Hypothalamus (tissue), 51 donors: ENCODE measurements at regions not wholly inside any gene's neighbourhood (a gene's known extent, or its start where the extent isn't known, plus 50 kb on each side); places are given as distances from the start of the nearest gene placed in this dataset.

ENCODE experiments used
- DNase-seq, 51 donors: peaks; one replicate each; lab custom pipeline; 2025; lab: John Stamatoyannopoulos, UW

DNA sequence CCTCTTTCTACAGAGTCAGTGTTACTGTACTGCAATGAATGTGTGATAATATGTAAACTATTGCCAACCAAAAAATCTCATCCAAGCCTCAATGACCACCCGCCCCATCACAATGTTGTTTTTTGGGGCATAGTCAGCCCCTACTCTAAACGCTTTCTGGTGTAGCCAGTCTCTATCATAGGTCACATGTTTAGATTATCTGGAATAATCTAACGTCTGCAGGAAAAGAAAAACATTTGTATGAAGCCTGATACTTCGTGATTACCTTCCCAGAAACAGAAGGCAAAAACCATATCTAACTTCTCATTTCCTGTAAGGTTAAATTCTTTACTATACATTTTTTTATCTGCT lies 1331.8 kb upstream of the GBE1 start:
- DNase-seq, result no peak

DNA sequence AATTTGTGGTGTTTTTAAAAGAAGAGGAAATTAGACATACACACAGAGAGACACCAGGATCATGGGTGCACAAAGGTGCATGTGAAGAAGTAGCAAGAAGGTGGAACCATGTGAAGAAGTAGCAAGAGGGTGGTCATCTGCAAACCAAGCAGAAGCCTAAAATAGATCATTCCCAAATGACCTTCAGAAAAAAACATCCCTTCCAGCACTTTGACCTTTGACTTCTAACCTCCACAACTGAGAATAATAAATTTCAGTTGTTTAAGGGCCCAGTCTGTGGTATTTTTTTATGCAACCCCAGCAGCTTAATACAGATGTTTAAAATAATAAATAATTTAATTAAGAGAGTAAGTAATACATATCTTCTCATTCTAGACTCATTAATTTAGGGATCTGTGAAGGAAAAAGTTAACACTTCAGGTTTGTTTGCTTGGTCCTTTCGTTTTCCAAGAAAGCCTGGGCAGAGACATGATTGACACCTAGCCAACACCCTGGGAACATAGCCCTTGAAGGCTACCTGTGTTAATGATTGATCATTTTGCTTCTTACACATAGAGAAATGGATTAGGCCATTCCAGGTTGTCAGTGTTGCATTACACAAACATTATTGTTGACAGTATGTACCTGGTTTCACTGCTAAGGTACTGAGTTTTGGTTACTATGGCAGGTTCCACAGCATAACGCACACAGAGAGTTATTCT lies 1331.2 kb upstream of the GBE1 start:
- DNase-seq, result no peak

DNA sequence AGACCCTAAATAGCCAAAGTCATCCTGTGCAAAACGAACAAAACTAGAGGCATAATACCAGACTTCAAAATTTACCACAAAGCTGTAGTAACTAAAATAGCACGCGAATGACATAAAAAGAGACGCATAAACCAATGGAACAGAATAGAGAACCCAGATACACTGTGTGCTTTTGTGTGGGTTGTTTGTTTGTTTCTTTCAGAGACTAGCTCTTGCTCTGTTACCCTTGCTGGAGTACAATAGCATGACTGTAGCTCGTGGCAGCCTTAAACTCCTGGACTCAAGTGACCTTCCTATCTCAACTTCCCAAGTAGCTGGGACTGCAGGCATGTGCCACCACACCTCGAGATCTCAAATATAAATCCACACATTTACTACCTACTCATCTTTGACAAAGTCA lies 1314.6 kb upstream of the GBE1 start:
- DNase-seq, result no peak

DNA sequence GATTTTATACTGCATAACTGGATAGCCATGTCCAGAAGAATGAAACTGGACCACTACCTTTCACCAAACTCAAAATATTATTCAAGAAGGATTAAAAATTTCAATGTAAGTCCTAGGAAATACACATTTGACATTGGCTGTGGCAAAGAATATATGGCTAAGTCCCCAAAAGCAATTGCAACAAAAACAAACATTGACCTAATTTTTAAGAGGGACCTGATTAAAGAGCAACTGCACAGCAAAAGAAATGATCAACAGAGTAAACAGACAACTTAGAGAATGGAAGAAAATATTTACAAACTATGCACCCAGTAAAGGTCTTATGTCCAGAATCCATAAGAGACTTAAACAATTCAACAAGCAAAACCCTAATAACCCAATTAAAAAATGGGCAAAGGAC lies 1313.0 kb upstream of the GBE1 start:
- no peak for DNase-seq

DNA sequence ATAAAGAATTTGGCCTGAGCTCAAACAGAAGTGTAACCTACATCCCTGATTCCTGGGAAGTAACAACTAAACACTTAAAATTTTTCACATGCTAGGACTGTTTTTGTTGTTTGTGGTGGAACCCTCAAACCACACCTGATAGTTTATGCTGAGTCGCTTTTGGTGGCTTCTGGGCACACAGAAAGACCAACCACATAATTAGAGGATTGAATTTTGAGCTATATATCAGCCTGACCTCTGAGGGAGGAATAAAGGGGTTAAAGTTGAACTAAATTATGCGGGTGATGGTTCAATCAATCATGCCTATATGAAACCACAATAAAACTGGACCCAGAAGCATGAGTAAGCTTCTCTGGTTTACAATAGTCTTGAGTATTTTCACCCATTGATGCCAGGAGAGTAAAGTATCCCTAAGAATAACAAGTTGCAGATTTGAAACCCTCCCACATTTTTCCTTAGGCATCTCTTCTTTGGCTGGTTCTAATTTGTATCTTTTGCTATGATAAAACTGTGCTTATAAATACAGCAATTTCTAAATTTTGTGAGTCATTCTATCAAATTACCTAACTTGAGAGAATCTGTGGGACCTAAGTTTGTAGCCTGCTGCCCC lies 1304.5 kb upstream of the GBE1 start:
- DNase-seq, result no peak

DNA sequence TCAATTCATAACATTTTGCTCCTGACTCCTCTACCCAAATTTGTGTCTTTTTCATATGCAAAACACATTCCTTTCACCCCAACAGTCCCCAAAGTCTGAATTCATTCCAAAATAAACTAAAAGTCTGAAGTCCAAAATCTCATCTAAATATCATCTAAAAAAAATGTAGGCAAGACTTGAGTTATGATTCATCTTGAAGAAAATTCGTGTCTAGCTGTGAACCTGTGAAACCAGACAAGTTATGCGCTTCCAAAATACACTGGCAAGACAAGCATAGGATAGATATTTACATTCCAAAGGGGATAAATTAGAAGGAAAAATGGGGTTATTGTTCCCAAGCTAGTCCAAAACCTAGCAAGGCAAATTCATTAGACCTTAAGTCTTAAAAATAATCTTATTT lies 1302.0 kb upstream of the GBE1 start:
- no peak for DNase-seq

DNA sequence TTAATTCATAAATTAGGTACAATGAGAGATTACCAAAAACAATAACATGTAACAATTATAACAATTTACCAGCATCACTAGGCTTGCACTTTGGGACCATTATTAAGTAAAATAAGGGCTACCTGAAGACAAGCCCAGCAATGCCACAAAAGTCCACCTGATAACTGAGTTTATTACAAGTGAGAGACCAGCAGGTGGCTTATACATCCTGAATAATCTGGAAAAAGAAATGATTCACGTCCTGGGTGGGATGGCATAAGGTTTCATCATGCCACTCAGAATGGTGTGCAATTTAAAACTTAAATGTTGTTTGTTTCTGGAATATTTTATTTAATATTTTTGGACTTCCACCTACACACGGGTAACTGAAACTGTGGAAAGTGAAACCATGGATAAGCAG lies 1287.1 kb upstream of the GBE1 start:
- DNase-seq, result no peak

DNA sequence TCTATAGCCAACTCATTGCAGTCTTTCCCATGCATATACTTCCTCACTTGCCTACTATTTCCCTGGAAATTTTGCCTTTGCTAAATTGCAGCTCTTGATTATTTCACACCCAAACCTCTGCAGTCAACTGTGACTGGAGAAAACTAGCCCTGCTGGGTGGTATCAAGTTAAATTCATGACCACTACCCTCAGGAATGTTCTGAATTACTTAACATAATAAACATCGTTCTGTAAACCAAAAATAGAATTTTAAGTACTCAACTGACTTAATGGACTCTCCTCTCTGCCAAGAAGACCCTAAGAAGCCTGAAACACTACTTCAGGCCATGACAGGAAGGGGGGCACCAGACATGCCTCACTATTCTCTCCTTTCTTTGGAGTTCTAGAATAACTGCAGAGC lies 1278.0 kb upstream of the GBE1 start:
- no peak for DNase-seq

DNA sequence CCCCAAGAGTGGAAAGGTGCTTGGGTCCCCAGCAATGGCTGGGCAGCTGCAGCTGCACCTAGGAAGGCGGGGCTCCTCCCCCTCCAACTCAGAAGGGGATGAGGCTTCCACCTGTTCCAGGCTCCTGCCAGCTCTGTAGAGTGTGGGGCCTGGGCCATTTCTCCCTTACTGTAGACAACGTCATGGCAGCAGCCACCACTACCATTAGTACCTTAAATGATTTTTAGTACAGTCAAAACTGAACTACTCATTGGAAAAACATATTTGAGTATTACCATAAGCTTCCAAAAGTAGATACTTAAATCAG lies 1274.2 kb upstream of the GBE1 start:
- DNase-seq, result no peak

DNA sequence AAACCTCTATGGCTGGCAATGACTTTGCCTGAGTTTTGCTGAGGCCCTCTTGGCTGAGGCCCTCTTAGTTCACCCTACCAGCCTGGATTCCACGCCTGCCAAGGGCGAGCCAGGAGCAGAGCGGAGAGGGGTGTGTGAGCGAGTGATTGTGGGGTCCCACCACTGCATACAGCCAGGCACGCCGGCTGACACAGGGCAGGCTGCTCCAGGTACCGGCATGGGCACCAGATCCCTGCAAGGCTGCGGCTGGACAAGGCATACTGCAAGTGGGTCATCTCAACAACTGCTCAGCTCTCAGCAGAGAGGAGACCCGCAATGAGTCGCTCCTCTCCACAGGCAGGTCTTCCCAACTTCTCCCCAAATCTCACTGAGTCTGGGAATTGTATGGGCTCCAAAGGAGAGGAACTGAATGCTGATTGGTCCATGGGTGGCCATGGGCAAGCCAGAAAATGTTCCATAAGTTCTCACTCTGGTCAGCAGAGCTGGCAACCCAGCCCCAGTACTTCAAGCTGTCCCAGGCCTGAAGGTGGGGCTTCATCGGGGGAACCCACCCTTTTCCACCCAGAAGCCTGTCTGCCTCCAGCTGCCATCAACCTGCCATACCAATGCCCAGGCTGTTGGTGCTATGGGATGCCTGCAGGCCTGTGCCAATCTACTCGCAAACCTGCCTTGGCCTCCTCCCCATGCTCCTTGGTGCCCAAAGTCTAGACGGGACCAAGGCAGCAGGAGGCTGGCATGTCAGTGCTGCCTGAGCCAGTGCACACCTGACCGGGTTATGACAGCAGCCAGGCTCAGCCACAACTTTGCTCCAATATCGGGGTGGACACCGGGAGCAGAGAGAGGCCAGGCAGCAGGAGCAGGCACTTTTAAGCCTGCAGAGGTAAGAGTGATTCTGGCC lies 1273.6 kb upstream of the GBE1 start:
- DNase-seq, result no peak

DNA sequence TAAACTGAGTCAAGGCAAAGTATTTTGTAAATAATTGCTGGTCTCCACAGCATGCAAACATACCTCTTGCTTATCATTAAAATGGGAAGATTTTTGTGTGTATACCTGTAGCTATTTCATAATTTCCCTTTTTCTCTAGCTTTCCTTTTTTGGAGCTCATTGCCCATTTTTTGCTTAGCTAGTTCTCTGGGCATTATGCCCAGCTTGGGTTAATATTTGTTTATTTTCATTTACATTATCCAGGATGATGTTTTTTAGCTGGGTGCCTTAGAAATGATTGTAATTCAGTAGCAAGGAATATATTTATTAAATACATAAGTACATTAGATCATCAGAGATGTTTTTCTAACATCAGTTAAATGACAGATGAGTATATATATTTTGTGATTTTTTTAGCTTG lies 1271.7 kb upstream of the GBE1 start:
- no peak for DNase-seq

DNA sequence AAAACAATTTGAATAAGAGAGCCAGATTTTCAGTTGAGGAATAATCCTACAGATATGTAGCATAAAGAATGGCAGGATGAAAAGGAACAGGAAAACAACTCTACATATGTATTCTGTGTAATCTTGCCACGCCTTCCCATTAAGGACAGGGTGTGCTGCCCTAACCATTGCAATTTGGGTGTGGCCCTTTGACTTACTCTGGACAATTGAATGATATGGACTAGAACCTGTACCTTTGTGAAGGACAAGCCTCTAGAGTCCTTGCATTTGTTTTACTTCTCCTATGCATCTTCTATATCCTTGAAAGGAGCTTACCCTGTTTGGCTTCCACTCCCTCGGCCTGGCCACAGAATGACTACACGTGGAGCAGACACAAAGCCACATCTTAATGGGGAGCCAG lies 1261.6 kb upstream of the GBE1 start:
- DNase-seq, result no peak

DNA sequence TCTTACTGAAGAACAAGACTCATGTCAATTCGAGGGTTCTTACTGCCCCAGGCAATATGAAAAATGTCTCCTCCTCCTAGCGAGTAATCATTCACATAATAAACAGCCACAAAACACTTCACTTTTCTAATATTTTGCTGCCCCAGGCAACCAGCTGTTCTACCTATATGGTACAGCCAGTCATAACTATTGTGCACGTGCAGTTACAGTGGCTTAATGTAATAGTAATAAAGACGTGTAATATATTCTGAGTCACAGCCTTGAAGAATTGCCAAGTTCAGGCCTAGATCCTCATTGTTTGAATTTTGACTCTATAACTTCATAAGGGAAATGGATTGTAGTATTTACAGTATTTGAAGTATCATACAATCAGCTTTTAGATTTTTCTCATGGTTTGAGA lies 1250.0 kb upstream of the GBE1 start:
- DNase-seq, result no peak

DNA sequence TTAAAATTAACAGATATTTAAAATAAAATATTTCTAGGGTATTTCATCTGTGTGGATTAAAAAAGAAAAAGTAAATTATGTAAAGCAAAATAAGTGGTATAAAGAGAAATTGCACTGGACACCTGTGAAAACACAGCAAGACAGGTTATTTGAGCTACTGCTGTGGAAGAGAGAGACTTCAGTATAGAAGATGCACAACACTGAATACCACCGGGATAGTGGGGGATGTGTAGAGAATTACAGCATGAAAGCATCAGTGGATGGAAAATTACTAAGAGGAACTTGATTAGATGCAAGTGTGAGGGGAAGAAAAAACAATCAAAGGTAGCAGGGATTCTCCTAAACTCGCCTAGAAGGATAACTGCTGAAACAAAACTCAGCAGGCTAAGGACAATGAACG lies 1242.5 kb upstream of the GBE1 start:
- DNase-seq, result no peak

DNA sequence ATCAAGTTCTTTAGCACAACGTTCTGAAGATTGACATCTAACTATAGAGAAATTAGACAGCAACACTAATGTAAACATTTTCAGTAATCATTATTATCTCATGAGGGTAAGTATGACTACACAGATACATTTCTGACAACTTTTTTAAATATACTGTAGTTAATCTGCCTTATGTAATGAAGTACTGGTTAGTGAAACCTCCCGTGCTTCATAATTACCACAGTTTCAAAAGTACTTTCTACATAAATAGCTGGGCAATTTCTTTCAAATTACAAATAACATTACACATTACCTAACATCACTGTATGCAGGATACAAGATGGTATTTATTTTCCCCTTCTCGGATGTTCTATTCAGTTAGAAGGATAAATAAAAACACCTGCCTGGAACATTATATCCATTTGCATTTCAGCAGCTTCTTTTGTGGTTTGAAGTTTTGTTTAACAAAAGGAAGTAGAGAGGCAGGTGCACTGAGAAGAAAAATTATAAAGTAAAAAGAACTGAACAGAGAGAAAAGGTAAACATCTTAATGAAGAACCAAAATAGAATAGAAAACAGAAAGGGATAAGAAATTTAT lies 1241.5 kb upstream of the GBE1 start:
- no peak for DNase-seq

DNA sequence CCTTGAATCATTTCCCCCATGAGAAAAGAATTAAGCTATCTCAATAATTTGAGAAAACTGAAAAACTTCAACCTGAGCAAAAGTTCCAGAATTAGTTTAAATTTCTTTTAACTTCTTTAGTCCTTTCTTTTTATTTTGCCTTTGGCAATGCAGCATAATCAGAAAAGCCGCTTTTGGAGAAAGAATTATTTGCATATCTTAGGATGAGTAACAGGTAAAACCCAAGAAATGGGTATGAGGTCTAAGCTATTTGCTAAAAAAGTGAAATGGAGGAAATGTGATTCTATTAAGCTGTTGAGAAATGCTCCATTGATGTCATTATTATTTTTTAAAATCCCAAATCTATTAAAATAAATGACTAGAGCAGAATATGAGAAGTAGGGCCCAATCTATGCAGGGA lies 1238.3 kb upstream of the GBE1 start:
- DNase-seq, result no peak

DNA sequence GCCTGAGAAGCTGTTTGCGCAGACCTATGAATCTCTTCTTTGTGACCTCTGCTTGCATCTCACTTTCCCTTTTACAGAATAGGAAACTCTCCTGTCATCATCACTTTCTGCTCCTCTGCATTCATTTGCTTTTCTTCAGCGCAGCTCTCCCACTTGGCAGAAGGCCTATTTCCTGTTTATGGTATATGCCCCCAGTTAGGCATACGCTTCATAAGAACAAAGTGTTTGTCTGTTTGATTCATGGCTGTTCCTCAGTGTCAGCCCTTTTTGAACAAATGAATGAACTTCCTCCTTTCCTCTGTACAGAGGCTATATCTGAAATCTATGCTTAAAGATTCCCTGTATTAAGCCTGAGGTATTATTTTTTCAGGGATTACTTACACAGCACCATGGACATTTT lies 1216.9 kb upstream of the GBE1 start:
- DNase-seq, result no peak

DNA sequence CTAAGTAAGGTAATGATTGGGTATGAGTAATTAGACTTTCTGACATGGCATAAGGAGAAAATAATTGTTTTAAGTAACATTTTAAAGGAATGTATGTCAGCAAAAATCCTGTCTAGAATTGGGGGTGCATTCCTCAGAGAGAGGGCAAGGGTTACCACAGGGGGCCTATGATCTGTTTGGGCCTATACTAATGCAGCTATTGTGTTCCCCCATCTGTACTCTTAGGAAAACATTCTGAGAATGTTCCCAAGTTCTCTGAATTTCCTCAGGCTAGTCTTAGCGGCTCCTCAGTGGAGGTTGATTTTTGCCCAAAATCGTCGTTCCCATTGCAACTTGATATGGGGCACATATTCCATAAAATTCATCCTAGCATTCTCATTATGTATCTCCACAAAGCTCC lies 1216.4 kb upstream of the GBE1 start:
- DNase-seq, result no peak

DNA sequence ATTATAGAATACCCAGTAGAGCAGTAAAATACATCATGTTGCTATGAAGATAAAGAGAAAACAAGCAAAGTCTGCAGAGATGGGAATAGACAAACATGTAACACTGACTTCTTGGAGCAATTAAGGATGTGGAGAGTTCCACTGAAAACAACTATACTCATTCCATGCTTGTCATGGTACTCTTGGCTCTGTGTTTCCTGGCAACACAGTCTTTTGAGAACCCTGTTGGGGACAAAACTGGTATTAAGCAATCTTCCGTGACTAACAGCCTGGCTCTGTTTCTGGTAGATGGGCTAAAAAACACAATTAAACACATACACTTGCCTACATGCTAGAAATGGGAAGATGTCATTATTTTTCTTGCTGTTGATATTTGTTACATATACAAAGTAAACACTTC lies 1212.3 kb upstream of the GBE1 start:
- DNase-seq, result no peak

DNA sequence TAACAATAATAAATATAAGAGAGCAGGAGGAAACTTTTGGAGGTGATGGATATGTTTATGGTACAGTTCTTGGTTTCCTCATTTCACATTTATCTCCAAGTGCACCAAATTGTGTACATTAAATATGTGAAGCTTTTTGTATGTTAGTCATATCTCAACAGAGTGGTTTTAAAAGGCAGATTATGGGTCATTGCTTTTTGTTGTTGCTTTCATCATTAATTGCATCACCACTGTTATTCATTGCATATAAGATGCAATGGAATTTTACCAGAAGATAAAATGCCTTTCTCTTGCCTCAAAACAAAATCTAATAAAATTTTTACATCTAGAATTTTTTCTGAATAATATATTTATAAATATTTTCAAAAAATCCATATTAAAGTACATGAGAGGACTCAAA lies 1198.9 kb upstream of the GBE1 start:
- no peak for DNase-seq

DNA sequence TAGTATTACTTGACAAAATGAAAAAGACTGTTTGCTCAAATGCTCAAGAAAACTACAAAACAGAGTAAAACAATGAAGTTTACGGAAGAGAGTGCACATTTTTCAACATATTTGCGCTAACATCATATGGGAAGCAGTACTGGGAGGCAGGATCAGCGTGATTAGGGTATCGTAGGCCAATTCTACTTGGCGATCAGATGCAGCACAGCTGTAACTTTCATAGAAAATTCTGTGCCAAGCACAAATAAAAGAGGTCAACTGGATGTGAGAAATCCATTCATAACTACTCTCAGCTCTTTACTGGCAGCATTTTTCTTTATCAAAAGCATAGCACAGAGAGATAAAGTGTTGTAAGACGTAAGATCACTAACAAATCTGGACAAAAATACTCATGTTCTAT lies 1196.3 kb upstream of the GBE1 start:
- no peak for DNase-seq

DNA sequence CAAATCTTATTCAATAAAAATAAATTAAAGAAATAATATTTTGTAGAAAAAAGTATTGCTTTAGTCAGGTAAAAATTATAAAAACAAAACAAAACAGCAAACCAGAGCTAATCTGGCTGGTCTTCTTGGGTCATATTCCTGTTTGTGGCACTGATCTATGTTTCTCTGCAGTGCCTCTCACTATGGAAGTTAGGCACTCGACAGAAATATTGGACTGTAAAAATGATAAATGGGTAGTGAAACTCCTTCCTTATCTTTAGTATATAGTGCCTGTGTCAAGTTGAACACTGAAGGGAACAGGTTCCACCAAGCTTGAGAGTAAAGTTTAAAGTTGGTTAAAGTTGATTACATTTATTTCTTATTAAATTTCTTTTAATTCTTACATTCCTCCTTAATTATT lies 1195.6 kb upstream of the GBE1 start:
- no peak for DNase-seq
